ENCODE measurements at regions not wholly inside any gene's neighbourhood (a gene's known extent, or its start where the extent isn't known, plus 50 kb on each side); places are given as distances from the start of the nearest gene placed in this dataset.

- peaks cover 1% of the 10 kb centered on the region; the same call in 1 of the 2 replicates for H3K4me1 ChIP-seq (ENCODE audit: control insufficient read depth, insufficient read depth, low read length)
- H3K27me3 ChIP-seq (ENCODE audit: control insufficient read depth, insufficient read depth, low read length), result no peaks in the 10 kb centered on the region
- H3K36me3 ChIP-seq (ENCODE audit: control insufficient read depth, insufficient read depth, low read length), result no peaks in the 10 kb centered on the region
- H3K4me3 ChIP-seq (ENCODE audit: low read length), result no peak overlapping the region
- WGBS (ENCODE audit: insufficient coverage, insufficient read length), result no CpG with 5 or more reads among the region's 5 CpGs
- no peak for DNase-seq (ENCODE audit: low read depth, low spot score)
- H3K27ac ChIP-seq (ENCODE audit: low read length), result no peak overlapping the region
- H3K9me3 ChIP-seq (ENCODE audit: control insufficient read depth, insufficient read depth, low read length), result no peaks in the 10 kb centered on the region
Measured at GRCh38 chr6:90708206-90708737, 121.4 kb upstream of the MAP3K7 start.

DNA sequence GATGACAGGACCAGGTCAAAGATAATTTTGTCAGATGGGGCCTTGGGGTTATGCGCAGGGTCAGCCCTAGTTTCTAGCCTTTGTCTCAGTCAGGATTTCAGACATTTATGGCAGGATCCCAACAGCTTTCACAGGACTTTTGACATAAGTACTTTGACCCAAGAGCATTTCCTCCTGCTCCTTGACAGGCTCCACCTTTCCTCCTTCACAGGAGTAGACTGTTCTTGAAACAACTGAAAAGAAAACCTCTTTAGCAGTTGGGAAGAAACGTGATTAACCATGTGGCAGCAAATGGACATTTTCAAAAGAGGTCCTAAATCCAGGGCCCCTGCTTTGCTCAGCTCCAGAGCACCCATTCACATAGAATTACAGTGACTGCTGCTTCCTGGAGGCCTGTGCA is 120.4 kb upstream of the MAP3K7 start:
- peaks cover 1% of the 10 kb centered on the region; the same call in 1 of the 2 replicates for H3K4me1 ChIP-seq (ENCODE audit: control insufficient read depth, insufficient read depth, low read length)
- DNase-seq (ENCODE audit: low read depth, low spot score), result no peak
- H3K27me3 ChIP-seq (ENCODE audit: control insufficient read depth, insufficient read depth, low read length), result no peaks in the 10 kb centered on the region
- no CpG with 5 or more reads among the region's 2 CpGs for WGBS (ENCODE audit: insufficient coverage, insufficient read length)
- no peaks in the 10 kb centered on the region for H3K36me3 ChIP-seq (ENCODE audit: control insufficient read depth, insufficient read depth, low read length)
- no peak overlapping the region for H3K27ac ChIP-seq (ENCODE audit: low read length)
- H3K9me3 ChIP-seq (ENCODE audit: control insufficient read depth, insufficient read depth, low read length), result no peaks in the 10 kb centered on the region
- H3K4me3 ChIP-seq (ENCODE audit: low read length), result no peak overlapping the region

- DNase-seq (ENCODE audit: low read depth, low spot score), result no peak
- H3K4me1 ChIP-seq (ENCODE audit: control insufficient read depth, insufficient read depth, low read length), result peaks cover 1% of the 10 kb centered on the region; the same call in 1 of the 2 replicates
- no peaks in the 10 kb centered on the region for H3K9me3 ChIP-seq (ENCODE audit: control insufficient read depth, insufficient read depth, low read length)
- no peaks in the 10 kb centered on the region for H3K36me3 ChIP-seq (ENCODE audit: control insufficient read depth, insufficient read depth, low read length)
- WGBS (ENCODE audit: insufficient coverage, insufficient read length), result no CpG with 5 or more reads among the region's 7 CpGs
- H3K4me3 ChIP-seq (ENCODE audit: low read length), result no peak overlapping the region
- no peaks in the 10 kb centered on the region for H3K27me3 ChIP-seq (ENCODE audit: control insufficient read depth, insufficient read depth, low read length)
- no peak overlapping the region for H3K27ac ChIP-seq (ENCODE audit: low read length)
Measured at GRCh38 chr6:90703336-90703735, 116.5 kb upstream of the MAP3K7 start.

- Histone ChIP-seq H3K4me3 (ENCODE audit: low read length) (no peak overlapping the region), H3K27ac (ENCODE audit: low read length) (no peak overlapping the region), H3K27me3 (ENCODE audit: control insufficient read depth, insufficient read depth, low read length) (no peaks in the 10 kb centered on the region), H3K36me3 (ENCODE audit: control insufficient read depth, insufficient read depth, low read length) (no peaks in the 10 kb centered on the region), H3K4me1 (ENCODE audit: control insufficient read depth, insufficient read depth, low read length) (peaks cover 1% of the 10 kb centered on the region; the same call in 1 of the 2 replicates), H3K9me3 (ENCODE audit: control insufficient read depth, insufficient read depth, low read length) (no peaks in the 10 kb centered on the region)
- no CpG with 5 or more reads among the region's 1 CpG for WGBS (ENCODE audit: insufficient coverage, insufficient read length)
- no peak for DNase-seq (ENCODE audit: low read depth, low spot score)
Measured at GRCh38 chr6:90701926-90702325, 115.1 kb upstream of the MAP3K7 start.

DNA sequence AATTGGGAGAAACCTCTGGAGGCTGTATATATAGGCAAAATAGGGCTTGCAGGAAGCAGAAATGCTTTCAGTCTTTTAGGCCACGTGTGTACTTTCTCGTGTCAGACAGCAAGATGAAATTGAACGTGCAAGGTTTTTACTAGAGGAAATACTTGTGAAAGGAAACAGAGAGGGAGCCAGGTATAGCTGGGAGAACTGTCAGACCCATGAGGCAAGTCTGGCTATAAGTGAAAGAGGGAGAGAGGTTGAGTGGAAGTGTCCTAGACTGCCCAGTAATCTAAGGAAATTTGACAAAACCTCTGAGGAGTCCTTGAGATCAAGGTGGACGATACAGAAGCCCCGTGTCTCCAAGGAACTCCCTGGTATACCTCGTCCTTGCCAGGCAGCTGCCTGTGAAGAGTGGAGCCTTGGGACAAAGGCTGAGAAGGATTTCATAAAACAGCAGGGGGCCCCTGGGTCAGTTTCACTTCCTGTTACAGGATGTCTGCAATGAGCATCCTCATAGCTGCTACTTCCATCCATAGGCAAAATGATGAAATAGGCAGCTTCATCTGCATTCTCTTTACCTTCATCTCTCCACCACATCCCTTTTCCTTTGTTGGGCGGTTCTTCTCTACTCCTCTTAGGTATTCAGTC is 114.4 kb upstream of the MAP3K7 start:
- no peaks in the 10 kb centered on the region for H3K9me3 ChIP-seq (ENCODE audit: control insufficient read depth, insufficient read depth, low read length)
- no peak overlapping the region for H3K4me3 ChIP-seq (ENCODE audit: low read length)
- no peaks in the 10 kb centered on the region for H3K36me3 ChIP-seq (ENCODE audit: control insufficient read depth, insufficient read depth, low read length)
- H3K4me1 ChIP-seq (ENCODE audit: control insufficient read depth, insufficient read depth, low read length), result peaks cover 1% of the 10 kb centered on the region; the same call in 1 of the 2 replicates
- WGBS (ENCODE audit: insufficient coverage, insufficient read length), result no CpG with 5 or more reads among the region's 7 CpGs
- no peaks in the 10 kb centered on the region for H3K27me3 ChIP-seq (ENCODE audit: control insufficient read depth, insufficient read depth, low read length)
- peak; percentile 37 for DNase-seq (ENCODE audit: low read depth, low spot score)
- H3K27ac ChIP-seq (ENCODE audit: low read length), result no peak overlapping the region

- Histone ChIP-seq H3K4me3 (ENCODE audit: low read length) (no peak overlapping the region), H3K27ac (ENCODE audit: low read length) (no peak overlapping the region), H3K9me3 (ENCODE audit: control insufficient read depth, insufficient read depth, low read length) (no peaks in the 10 kb centered on the region), H3K27me3 (ENCODE audit: control insufficient read depth, insufficient read depth, low read length) (no peaks in the 10 kb centered on the region), H3K4me1 (ENCODE audit: control insufficient read depth, insufficient read depth, low read length) (peaks cover 3% of the 10 kb centered on the region; the same call in 1 of the 2 replicates), H3K36me3 (ENCODE audit: control insufficient read depth, insufficient read depth, low read length) (no peaks in the 10 kb centered on the region)
- DNase-seq (ENCODE audit: low read depth, low spot score), result no peak
- no CpG with 5 or more reads among the region's 3 CpGs for WGBS (ENCODE audit: insufficient coverage, insufficient read length)
Measured at GRCh38 chr6:90695316-90695715, 108.4 kb upstream of the MAP3K7 start.

DNA sequence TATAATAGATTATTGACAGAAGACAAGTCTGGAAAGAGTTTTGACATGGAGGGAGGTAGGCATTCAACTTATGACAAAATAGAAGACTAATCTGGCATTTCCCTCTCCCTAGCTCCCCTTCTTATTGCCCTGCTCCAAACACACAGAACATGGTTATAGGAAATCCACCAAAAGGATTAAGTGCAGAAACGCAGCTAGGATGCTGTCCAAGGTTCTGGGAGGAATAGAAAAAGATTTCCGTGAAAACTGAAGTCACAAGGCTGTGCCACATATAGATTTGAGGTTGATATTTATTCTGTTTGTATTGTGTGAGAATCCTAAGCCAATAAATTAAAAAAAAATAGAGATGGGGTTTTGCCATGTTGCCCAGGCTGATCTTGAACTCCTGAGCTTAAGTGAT is 107.9 kb upstream of the MAP3K7 start:
- no peaks in the 10 kb centered on the region for H3K36me3 ChIP-seq (ENCODE audit: control insufficient read depth, insufficient read depth, low read length)
- H3K9me3 ChIP-seq (ENCODE audit: control insufficient read depth, insufficient read depth, low read length), result no peaks in the 10 kb centered on the region
- peaks cover 3% of the 10 kb centered on the region; the same call in 1 of the 2 replicates for H3K4me1 ChIP-seq (ENCODE audit: control insufficient read depth, insufficient read depth, low read length)
- no CpG with 5 or more reads among the region's 2 CpGs for WGBS (ENCODE audit: insufficient coverage, insufficient read length)
- no peak overlapping the region for H3K4me3 ChIP-seq (ENCODE audit: low read length)
- H3K27ac ChIP-seq (ENCODE audit: low read length), result no peak overlapping the region
- DNase-seq (ENCODE audit: low read depth, low spot score), result no peak
- no peaks in the 10 kb centered on the region for H3K27me3 ChIP-seq (ENCODE audit: control insufficient read depth, insufficient read depth, low read length)

- Histone ChIP-seq H3K4me1 (ENCODE audit: control insufficient read depth, insufficient read depth, low read length) (peaks cover 3% of the 10 kb centered on the region; the same call in 1 of the 2 replicates), H3K36me3 (ENCODE audit: control insufficient read depth, insufficient read depth, low read length) (no peaks in the 10 kb centered on the region), H3K9me3 (ENCODE audit: control insufficient read depth, insufficient read depth, low read length) (no peaks in the 10 kb centered on the region), H3K27me3 (ENCODE audit: control insufficient read depth, insufficient read depth, low read length) (no peaks in the 10 kb centered on the region), H3K27ac (ENCODE audit: low read length) (no peak overlapping the region), H3K4me3 (ENCODE audit: low read length) (no peak overlapping the region)
- DNase-seq (ENCODE audit: low read depth, low spot score), result no peak
- no CpG with 5 or more reads among the region's 1 CpG for WGBS (ENCODE audit: insufficient coverage, insufficient read length)
Measured at GRCh38 chr6:90691823-90692222, 105.0 kb upstream of the MAP3K7 start.

GRCh38 chr6:90689172-90689571 is 102.3 kb upstream of the MAP3K7 start:
- no peaks in the 10 kb centered on the region for H3K9me3 ChIP-seq (ENCODE audit: control insufficient read depth, insufficient read depth, low read length)
- H3K4me1 ChIP-seq (ENCODE audit: control insufficient read depth, insufficient read depth, low read length), result peaks cover 3% of the 10 kb centered on the region; the same call in 1 of the 2 replicates
- no peak for DNase-seq (ENCODE audit: low read depth, low spot score)

GRCh38 chr6:90687775-90688380 is 101.0 kb upstream of the MAP3K7 start:
- Histone ChIP-seq H3K9me3 (ENCODE audit: control insufficient read depth, insufficient read depth, low read length) (no peaks in the 10 kb centered on the region), H3K27me3 (ENCODE audit: control insufficient read depth, insufficient read depth, low read length) (no peaks in the 10 kb centered on the region), H3K27ac (ENCODE audit: low read length) (no peak overlapping the region), H3K4me1 (ENCODE audit: control insufficient read depth, insufficient read depth, low read length) (peaks cover 3% of the 10 kb centered on the region; the same call in 1 of the 2 replicates), H3K36me3 (ENCODE audit: control insufficient read depth, insufficient read depth, low read length) (no peaks in the 10 kb centered on the region), H3K4me3 (ENCODE audit: low read length) (no peak overlapping the region)
- DNase-seq (ENCODE audit: low read depth, low spot score), result no peak
- no CpG with 5 or more reads among the region's 3 CpGs for WGBS (ENCODE audit: insufficient coverage, insufficient read length)

More at GRCh38 chr6:90689172-90689571, 102.3 kb upstream of the MAP3K7 start:
- H3K4me3 ChIP-seq (ENCODE audit: low read length), result no peak overlapping the region
- H3K36me3 ChIP-seq (ENCODE audit: control insufficient read depth, insufficient read depth, low read length), result no peaks in the 10 kb centered on the region
- no peaks in the 10 kb centered on the region for H3K27me3 ChIP-seq (ENCODE audit: control insufficient read depth, insufficient read depth, low read length)
- no peak overlapping the region for H3K27ac ChIP-seq (ENCODE audit: low read length)

Data from iPS DF 6.9 (cell line).